Lower leg skin (tissue), 4 donors: ENCODE measurements at regions not wholly inside any gene's neighbourhood (a gene's known extent, or its start where the extent isn't known, plus 50 kb on each side); places are given as distances from the start of the nearest gene placed in this dataset.
"Not testable (repeated sequence)": the region's sequence is repeated elsewhere in the genome, so short reads cannot be mapped to it uniquely, and the experiment has no call there.

ENCODE experiments used
- DNase-seq, 2 donors: peaks; one replicate each; pipeline ENCODE4 v3.0.0-alpha.2; 2019; ENCODE audit warnings: low spot score in 2 of 2
- H3K4me3 ChIP-seq: fragments of 200-600 bp; sonication (generic); 2 replicates; pipeline ENCODE4 v1.5.1; 2017; ENCODE audit warnings: mild to moderate bottlenecking, low read depth; ENCODE audit not compliant: poor library complexity, severe bottlenecking
- POLR2A ChIP-seq, 2 donors: fragments of 450-650 bp; IDR thresholded peaks; one replicate each; pipeline ENCODE4 v1.6.1; 2016 to 2017; ENCODE audit warnings: antibody characterized with exemption in 2 of 2, mild to moderate bottlenecking in 1 of 2, moderate library complexity in 1 of 2
- WGBS, 2 donors: methylation state at CpG; one replicate each; pipeline ENCODE4 v1.1.5; 2018; 5-methylcytosine and 5-hydroxymethylcytosine counted together
- intact Hi-C: fragments of 100-400 bp; cut with DNase I; formaldehyde crosslinking; loops from one replicate; pipeline ENCODE4 v1.15.0; 2023; ENCODE audit warnings: low total_unique reads
- TF ChIP-seq, protein P1 (sequence below), 3 donors: fragments of 450-650 bp; IDR thresholded peaks; one replicate each; pipeline ENCODE4 v1.5.1; 2016; ENCODE audit warnings: antibody characterized with exemption in 3 of 3, mild to moderate bottlenecking in 3 of 3, moderate library complexity in 2 of 3

DNA sequence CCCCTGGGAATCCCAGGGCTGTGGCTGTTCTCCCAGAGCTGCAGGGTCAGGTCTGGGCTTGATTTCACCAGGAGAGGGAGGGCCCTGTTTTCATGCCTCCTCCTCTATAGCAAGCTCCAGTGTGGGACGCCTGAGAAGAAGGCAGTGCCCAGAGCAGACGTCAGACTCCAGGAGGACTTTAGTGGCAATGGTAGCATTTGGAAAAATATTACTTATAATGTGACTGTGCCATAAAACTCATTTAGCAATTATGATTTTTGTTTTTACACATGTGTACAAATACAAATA lies 830.2 kb downstream of the TMEM121 start:
- DNase-seq, intact Hi-C loops, H3K4me3 ChIP-seq: not testable (repeated sequence)
- WGBS, 2 donors = 27 to 40% methylated on average over 2 of the region's 2 CpGs

- H3K4me3 ChIP-seq, intact Hi-C loops: not testable (repeated sequence)
- 50 to 58% methylated on average over 16 to 17 of the region's 17 CpGs for WGBS, 2 donors
- peak in 1 of 2 donors; percentile 20 for DNase-seq
These were observed 832.9 kb downstream of the TMEM121 start for GRCh38 chr14:106359157-106359887.

DNA sequence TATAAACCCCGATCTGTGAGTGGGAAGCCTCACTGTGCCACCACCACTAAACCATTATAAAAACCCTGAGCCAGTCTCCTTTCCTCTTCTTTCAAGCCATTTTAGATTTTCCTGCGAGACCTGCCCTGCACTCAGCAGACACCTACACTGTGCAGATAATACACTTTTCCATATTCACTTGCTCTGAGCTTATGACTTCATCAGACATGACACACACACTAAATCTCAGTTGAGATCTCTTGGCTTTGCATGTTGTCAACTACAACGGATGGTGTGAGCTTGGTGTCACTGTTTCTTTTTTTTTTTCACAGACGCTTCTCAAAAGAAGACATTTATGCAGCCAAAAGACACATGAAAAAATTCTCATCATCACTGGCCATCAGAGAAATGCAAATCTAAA lies 839.0 kb downstream of the TMEM121 start:
- WGBS, 2 donors = 52 to 55% methylated on average over 2 of the region's 4 CpGs
- H3K4me3 ChIP-seq, intact Hi-C loops: not testable (repeated sequence)
- DNase-seq = peak in 1 of 2 donors; percentile 43

DNA sequence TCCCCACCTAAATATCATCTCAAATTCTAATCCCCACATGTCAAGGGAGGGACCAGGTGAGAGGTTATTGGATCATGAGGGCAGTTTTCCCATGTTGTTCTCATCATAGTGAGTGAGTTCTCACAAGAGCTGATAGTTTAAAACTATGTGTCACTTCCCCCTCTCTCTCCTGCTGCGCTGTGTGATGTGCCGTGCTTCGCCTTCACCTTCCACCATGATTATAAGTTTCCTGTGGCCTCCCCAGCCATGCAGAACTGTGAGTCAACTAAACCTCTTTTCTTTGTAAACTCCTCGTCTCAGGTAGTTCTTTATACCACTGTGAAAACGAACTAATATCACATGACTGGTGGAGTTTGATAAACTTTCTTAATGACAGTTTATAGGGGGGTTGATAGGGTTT lies 839.5 kb downstream of the TMEM121 start:
- WGBS, 2 donors = 35 to 39% methylated on average over 5 of the region's 5 CpGs
- H3K4me3 ChIP-seq, intact Hi-C loops: not testable (repeated sequence)
- peak in 1 of 2 donors; percentile 37 for DNase-seq

- 19 to 36% methylated on average over 1 of the region's 1 CpG for WGBS, 2 donors
- H3K4me3 ChIP-seq, intact Hi-C loops: not testable (repeated sequence)
- peak in 1 of 2 donors; percentile 10 for DNase-seq
These were observed 840.6 kb downstream of the TMEM121 start for GRCh38 chr14:106366971-106367370.

DNA sequence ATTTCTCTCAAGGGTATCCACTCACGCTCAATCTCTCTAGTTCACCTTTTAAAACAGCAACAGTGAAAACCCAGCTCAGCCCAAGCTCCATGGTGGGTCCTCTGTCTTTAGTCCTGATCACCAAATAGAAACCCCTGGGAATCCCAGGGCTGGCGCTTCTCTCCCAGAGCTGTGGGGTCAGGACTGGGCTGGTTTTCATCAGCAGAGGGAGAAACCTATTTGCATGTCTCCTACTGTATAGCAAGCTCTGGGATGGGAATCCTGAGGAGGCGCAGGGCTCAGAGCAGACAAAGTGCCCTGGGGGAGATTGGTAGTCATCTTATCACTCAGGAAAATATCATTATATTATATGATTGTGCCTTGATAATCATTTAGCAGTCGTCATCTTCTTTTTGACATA lies 843.1 kb downstream of the TMEM121 start:
- intact Hi-C loops, H3K4me3 ChIP-seq: not testable (repeated sequence)
- DNase-seq = peak in 1 of 2 donors; percentile 63
- 43 to 56% methylated on average over 2 to 3 of the region's 4 CpGs for WGBS, 2 donors

DNA sequence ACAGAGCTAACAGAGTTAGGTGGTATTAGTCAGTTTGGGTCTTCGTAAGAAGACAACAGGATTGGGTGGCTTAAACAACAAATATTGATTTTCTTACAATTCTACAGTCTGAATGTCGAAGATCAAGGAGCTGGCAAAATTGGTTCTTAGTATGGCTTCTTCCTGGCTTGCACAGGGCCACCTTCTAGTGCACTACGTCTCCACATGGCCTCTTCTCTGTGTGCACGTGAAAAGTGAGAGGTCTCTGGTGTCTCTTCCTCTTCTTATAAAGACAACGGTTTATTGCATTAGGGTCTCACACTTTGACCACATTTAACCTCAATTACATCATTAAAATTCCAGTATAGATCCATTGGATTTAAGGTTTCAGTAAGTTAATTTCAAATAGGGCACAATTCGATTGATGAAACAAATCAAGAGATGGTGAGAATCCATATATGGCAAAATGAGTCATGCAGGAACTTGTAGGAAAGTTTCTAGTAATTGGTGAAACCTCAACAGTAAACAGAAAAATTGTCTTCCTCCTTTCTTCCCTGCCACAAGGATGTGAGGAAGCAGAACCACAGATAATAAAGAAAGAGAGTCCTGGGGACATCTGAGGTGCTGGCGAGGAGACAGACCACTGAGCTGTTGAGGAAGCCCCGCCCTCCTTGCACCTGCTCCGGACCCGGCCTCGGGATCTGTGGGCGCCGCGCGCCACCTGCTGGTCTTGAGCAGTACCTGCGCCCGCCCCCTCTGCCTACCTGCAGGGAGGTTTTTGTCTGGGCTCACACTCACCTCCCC lies 846.7 kb downstream of the TMEM121 start:
- DNase-seq = peak; percentile 18 to 85
- 33 to 36% methylated on average over 9 to 17 of the region's 17 CpGs for WGBS, 2 donors
- intact Hi-C loops = no loop called here
- no peak overlapping the region for H3K4me3 ChIP-seq
- TF ChIP-seq, protein P1, sequence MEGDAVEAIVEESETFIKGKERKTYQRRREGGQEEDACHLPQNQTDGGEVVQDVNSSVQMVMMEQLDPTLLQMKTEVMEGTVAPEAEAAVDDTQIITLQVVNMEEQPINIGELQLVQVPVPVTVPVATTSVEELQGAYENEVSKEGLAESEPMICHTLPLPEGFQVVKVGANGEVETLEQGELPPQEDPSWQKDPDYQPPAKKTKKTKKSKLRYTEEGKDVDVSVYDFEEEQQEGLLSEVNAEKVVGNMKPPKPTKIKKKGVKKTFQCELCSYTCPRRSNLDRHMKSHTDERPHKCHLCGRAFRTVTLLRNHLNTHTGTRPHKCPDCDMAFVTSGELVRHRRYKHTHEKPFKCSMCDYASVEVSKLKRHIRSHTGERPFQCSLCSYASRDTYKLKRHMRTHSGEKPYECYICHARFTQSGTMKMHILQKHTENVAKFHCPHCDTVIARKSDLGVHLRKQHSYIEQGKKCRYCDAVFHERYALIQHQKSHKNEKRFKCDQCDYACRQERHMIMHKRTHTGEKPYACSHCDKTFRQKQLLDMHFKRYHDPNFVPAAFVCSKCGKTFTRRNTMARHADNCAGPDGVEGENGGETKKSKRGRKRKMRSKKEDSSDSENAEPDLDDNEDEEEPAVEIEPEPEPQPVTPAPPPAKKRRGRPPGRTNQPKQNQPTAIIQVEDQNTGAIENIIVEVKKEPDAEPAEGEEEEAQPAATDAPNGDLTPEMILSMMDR (IDR thresholded peaks at IDR 0.05) = no peak
- no peak for TF ChIP-seq POLR2A (IDR thresholded peaks at IDR 0.05)

GRCh38 chr14:106373653-106374110 lies 847.3 kb downstream of the TMEM121 start:
- intact Hi-C loops, H3K4me3 ChIP-seq: not testable (repeated sequence)

DNA sequence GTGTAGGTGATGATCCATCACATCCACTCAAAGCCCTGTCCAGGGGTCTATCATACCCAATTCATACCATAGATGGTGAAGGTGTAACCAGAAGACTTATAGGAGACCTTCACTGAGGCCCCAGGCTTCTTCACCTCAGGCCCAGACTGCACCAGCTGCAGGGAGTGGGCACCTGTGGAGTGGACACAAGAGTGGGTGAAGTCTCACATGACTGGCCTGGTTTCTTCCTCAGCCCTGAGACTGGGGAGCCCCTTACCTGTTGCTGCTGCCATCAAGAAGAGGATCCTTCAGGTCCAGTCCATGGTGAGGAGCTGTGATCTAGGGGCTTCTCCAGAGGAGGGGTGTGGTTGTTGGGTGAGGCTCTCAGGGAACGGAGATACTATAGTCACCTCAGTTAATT lies 851.0 kb downstream of the TMEM121 start:
- no peak overlapping the region for H3K4me3 ChIP-seq
- 75 to 77% methylated on average over 1 of the region's 1 CpG for WGBS, 2 donors
- peak in 1 of 2 donors; percentile 5 for DNase-seq
- intact Hi-C loops = no loop called here
- TF ChIP-seq, protein P1 (IDR thresholded peaks at IDR 0.05) = no peak
- no peak for TF ChIP-seq POLR2A (IDR thresholded peaks at IDR 0.05)

More at GRCh38 chr14:106373653-106374110, 847.3 kb downstream of the TMEM121 start:
- DNase-seq = not testable (repeated sequence)
- 42 to 61% methylated on average over 13 of the region's 13 CpGs for WGBS, 2 donors
